ENCODE measurements at regions not wholly inside any gene's neighbourhood (a gene's known extent, or its start where the extent isn't known, plus 50 kb on each side); places are given as distances from the start of the nearest gene placed in this dataset.

DNA sequence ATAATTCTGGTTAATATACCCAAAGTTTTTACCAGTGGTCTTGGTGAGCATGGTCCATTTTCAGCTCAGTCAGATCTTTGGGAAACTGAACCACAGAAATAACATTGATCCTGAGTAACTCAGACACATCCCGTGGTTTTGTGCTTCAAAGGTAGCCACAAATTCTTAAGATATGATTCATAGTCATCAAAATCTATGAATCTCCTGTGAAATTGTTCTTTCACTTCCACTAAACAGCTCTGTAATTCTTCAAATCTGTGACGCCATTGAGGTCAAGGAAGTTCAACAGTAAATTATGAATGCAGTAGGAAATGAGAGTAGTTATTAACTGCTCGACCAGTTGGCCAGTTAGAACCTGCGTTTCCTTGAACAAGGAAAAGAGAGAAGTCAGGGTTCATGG lies 147.3 kb downstream of the IRS1 start:
- H3K27me3 ChIP-seq (ENCODE audit: insufficient read depth, low read length) = no peaks in the 10 kb centered on the region
- H3K4me1 ChIP-seq (ENCODE audit: insufficient read depth, low read length) = peaks cover 9% of the 10 kb centered on the region
- no peaks in the 10 kb centered on the region for H3K79me1 ChIP-seq (ENCODE audit: insufficient read depth, low read depth, low read length, poor library complexity, severe bottlenecking)
- peaks cover 6 to 15% (median 15%) of the 10 kb centered on the region in 3 experiments for H3K36me3 Mint-ChIP-seq (ENCODE audit: insufficient read depth in 1 of 3, low read depth in 3 of 3)
- peaks cover 1% of the 10 kb centered on the region for H3K27me3 Mint-ChIP-seq (ENCODE audit: low read depth)
- H3K4ac ChIP-seq (ENCODE audit: low read depth, low read length) = no peak overlapping the region
- TF ChIP-seq, protein P1, sequence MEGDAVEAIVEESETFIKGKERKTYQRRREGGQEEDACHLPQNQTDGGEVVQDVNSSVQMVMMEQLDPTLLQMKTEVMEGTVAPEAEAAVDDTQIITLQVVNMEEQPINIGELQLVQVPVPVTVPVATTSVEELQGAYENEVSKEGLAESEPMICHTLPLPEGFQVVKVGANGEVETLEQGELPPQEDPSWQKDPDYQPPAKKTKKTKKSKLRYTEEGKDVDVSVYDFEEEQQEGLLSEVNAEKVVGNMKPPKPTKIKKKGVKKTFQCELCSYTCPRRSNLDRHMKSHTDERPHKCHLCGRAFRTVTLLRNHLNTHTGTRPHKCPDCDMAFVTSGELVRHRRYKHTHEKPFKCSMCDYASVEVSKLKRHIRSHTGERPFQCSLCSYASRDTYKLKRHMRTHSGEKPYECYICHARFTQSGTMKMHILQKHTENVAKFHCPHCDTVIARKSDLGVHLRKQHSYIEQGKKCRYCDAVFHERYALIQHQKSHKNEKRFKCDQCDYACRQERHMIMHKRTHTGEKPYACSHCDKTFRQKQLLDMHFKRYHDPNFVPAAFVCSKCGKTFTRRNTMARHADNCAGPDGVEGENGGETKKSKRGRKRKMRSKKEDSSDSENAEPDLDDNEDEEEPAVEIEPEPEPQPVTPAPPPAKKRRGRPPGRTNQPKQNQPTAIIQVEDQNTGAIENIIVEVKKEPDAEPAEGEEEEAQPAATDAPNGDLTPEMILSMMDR (conservative IDR thresholded peaks at IDR 0.05) = no peak
- no peak overlapping the region for H4K8ac ChIP-seq (replicated peaks; ENCODE audit: insufficient read length, low read depth, low read length)
- H3K27ac Mint-ChIP-seq = no peak overlapping the region
- no peak for DNase-seq
- no peaks in the 10 kb centered on the region for H4K20me1 ChIP-seq (ENCODE audit: control insufficient read depth, insufficient read depth, insufficient read length)
- no peak overlapping the region for H3K4me3 Mint-ChIP-seq
- H3K23me2 ChIP-seq (ENCODE audit: insufficient read length, low read depth, low read length, poor library complexity, severe bottlenecking) = no peaks in the 10 kb centered on the region
- H3K9me3 ChIP-seq (ENCODE audit: control insufficient read depth, low read depth, low read length) = no peaks in the 10 kb centered on the region
- H3K9ac ChIP-seq (ENCODE audit: extremely low read depth, insufficient read length, low read length) = no peak overlapping the region
- H2BK12ac ChIP-seq (ENCODE audit: insufficient read length, low read depth, low read length) = no peak overlapping the region
- H2BK15ac ChIP-seq (ENCODE audit: low read depth, low read length) = no peak overlapping the region
- no peak overlapping the region for H4K91ac ChIP-seq (ENCODE audit: insufficient read length, low read depth, low read length)
- no peak overlapping the region for H3K23ac ChIP-seq (ENCODE audit: insufficient read length, low read depth, low read length)
- no peak overlapping the region for H2AK5ac ChIP-seq (ENCODE audit: insufficient read length, low read length)
- no peak overlapping the region for H4K5ac ChIP-seq (ENCODE audit: insufficient read length, low read depth, low read length)
- H3K9me3 Mint-ChIP-seq = peaks cover 16 to 20% of the 10 kb centered on the region in 2 experiments
- H3K4me1 Mint-ChIP-seq = peaks cover 14 to 18% of the 10 kb centered on the region in 2 experiments
- H2BK120ac ChIP-seq (ENCODE audit: low read depth, low read length, poor library complexity, severe bottlenecking) = no peak overlapping the region
- no peak overlapping the region for H2AFZ ChIP-seq (ENCODE audit: low read length)
- H3K27ac ChIP-seq (ENCODE audit: insufficient read length, low read depth, low read length) = no peak overlapping the region
- no peak overlapping the region for H3K18ac ChIP-seq (ENCODE audit: insufficient read length, low read depth, low read length)
- WGBS (ENCODE audit: extremely low coverage, insufficient read length, low lambda C conversion rate) = no CpG with 5 or more reads among the region's 4 CpGs
- no peak overlapping the region for H2BK20ac ChIP-seq (ENCODE audit: low read depth, low read length, poor library complexity, severe bottlenecking)
- H3K56ac ChIP-seq (ENCODE audit: insufficient read length, low read depth, low read length) = no peak overlapping the region
- no peak overlapping the region for H3K14ac ChIP-seq (ENCODE audit: insufficient read depth, low read length)
- no peak overlapping the region for H3K4me2 ChIP-seq (ENCODE audit: insufficient read depth, insufficient read length, low read length)
- H3K79me2 ChIP-seq (ENCODE audit: insufficient read depth, low read length) = no peaks in the 10 kb centered on the region
- no peak overlapping the region for H2BK5ac ChIP-seq (ENCODE audit: insufficient read length, low read length)
- H3T11ph ChIP-seq (ENCODE audit: low read length) = no peak overlapping the region

Measured in H9 (cell line).